Endodermal cell (in vitro differentiated cells): ENCODE measurements at regions not wholly inside any gene's neighbourhood (a gene's known extent, or its start where the extent isn't known, plus 50 kb on each side); places are given as distances from the start of the nearest gene placed in this dataset.

Experiments used
- DNase-seq: peaks from one replicate; pipeline ENCODE4 v3.0.0-alpha.2; 2017
- H3K27ac ChIP-seq: 2 replicates; pipeline ENCODE4 v1.5.1; 2013; ENCODE audit warnings: mild to moderate bottlenecking, low read depth, low read length, moderate library complexity
- H3K27me3 ChIP-seq: 2 replicates; pipeline ENCODE4 v1.6.1; 2013; ENCODE audit warnings: mild to moderate bottlenecking, low read length, moderate library complexity; ENCODE audit not compliant: insufficient read depth, control insufficient read depth, poor library complexity, severe bottlenecking
- H3K36me3 ChIP-seq: 2 replicates; pipeline ENCODE4 v1.7.0; 2013; ENCODE audit warnings: mild to moderate bottlenecking, low read length, moderate library complexity; ENCODE audit not compliant: control insufficient read depth, insufficient read depth
- H3K4me1 ChIP-seq: one replicate; pipeline ENCODE4 v1.7.0; 2013; ENCODE audit warnings: low read length; ENCODE audit not compliant: control insufficient read depth, insufficient read depth
- H3K4me3 ChIP-seq: 2 replicates; pipeline ENCODE4 v1.5.1; 2013; ENCODE audit warnings: mild to moderate bottlenecking, low read length, moderate library complexity
- H3K9ac ChIP-seq: 2 replicates; pipeline ENCODE4 v1.6.1; 2013; ENCODE audit warnings: mild to moderate bottlenecking, low read length, moderate library complexity; ENCODE audit not compliant: poor library complexity, severe bottlenecking; ENCODE audit errors: extremely low read depth
- H3K9me3 ChIP-seq: 2 replicates; pipeline ENCODE4 v1.6.1; 2013; ENCODE audit warnings: mild to moderate bottlenecking, low read length, moderate library complexity; ENCODE audit not compliant: control insufficient read depth
- H3K27ac Mint-ChIP-seq: 2 replicates; pipeline ENCODE4 v1.8.0; 2020; ENCODE audit warnings: mixed read lengths
- H3K27me3 Mint-ChIP-seq: 2 replicates; pipeline ENCODE4 v1.8.0; 2021; ENCODE audit warnings: mild to moderate bottlenecking, mixed read lengths; ENCODE audit not compliant: insufficient read depth
- H3K36me3 Mint-ChIP-seq: 2 replicates; pipeline ENCODE4 v1.8.0; 2020; ENCODE audit warnings: low read depth, mixed read lengths
- H3K4me1 Mint-ChIP-seq: 2 replicates; pipeline ENCODE4 v1.8.0; 2020; ENCODE audit warnings: mixed read lengths
- H3K4me3 Mint-ChIP-seq: 2 replicates; pipeline ENCODE4 v1.8.0; 2020; ENCODE audit warnings: mild to moderate bottlenecking, moderate library complexity, mixed read lengths
- H3K9me3 Mint-ChIP-seq: 2 replicates; pipeline ENCODE4 v1.8.0; 2020; ENCODE audit warnings: mild to moderate bottlenecking, mixed read lengths
- CTCF ChIP-seq: fragments of 200-600 bp; sonication (generic); conservative IDR thresholded peaks from 2 replicates; pipeline ENCODE4 v1.5.0; 2021; ENCODE audit warnings: antibody characterized with exemption, mild to moderate bottlenecking
- WGBS, 2 experiments: methylation state at CpG; one replicate each; pipeline versions ENCODE4 v1.1.5 to v1.1.7; 2013; ENCODE audit warnings: missing lambda C conversion rate in 2 of 2, mixed read lengths in 1 of 2; ENCODE audit not compliant: insufficient coverage in 1 of 2, insufficient read length in 1 of 2; 5-methylcytosine and 5-hydroxymethylcytosine counted together

DNA sequence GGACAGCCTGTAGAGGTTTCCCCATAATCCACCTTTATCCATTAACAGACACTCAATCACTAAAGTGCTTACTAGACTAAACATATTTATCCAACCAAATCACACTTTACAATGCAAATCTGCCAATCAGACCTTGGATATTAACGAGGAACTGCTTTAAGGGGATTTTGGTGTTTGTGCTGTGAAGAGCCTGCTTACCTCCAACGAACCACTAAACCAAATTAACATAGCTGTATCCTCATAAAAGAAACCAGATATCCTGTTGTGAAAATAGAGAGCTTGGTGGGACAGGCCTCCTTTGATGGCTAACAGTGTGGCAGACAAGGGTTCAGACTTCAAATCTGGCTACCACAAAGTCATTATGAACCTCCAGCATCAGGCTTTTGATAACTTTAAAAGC is 252.6 kb upstream of the HAND2 start:
- no peak for TF ChIP-seq CTCF
- Histone ChIP-seq H3K27ac (no peak overlapping the region), H3K4me1 (no peaks in the 10 kb centered on the region), H3K9ac (no peak overlapping the region), H3K27me3 (no peaks in the 10 kb centered on the region), H3K9me3 (peaks cover 36% of the 10 kb centered on the region), H3K36me3 (no peaks in the 10 kb centered on the region), H3K4me3 (no peak overlapping the region)
- Mint-ChIP-seq H3K4me1 (peaks cover 17% of the 10 kb centered on the region), H3K36me3 (peaks cover 8% of the 10 kb centered on the region), H3K4me3 (no peak overlapping the region), H3K27ac (no peak overlapping the region), H3K27me3 (peaks cover 57% of the 10 kb centered on the region), H3K9me3 (peaks cover 40% of the 10 kb centered on the region)
- 61% methylated on average over 2 of the region's 2 CpGs; no CpG with 5 or more reads in 1 of the 2 experiments for WGBS, 2 experiments
- DNase-seq, result no peak

DNA sequence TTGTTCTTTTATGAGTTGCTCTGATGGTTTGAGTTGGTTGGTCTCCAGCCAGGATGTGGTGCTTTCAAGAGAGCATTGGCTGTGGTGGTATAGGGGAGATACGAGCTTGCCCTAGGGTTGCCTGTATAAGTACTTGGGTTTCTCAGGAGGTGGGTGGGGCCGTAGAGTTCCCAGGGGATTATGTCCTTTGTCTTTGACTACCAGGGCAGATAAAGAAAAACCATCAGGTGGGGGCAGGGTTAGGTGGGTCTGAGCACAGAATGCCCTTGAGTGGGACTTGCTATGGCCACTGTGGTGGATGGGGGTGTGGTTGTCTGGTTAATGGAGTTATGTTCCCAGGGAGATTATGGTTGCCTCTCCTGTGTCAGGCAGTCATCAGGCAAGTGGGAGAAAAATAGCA is 247.9 kb upstream of the HAND2 start:
- DNase-seq, result peak; percentile 79
- Mint-ChIP-seq H3K4me1 (peaks cover 23% of the 10 kb centered on the region), H3K27ac (peak overlapping the region; percentile 87), H3K9me3 (peaks cover 48% of the 10 kb centered on the region), H3K36me3 (peaks cover 2% of the 10 kb centered on the region), H3K27me3 (peaks cover 51% of the 10 kb centered on the region), H3K4me3 (no peak overlapping the region)
- Histone ChIP-seq H3K4me3 (peak overlapping the region; percentile 6), H3K9me3 (peaks cover 32% of the 10 kb centered on the region), H3K27ac (no peak overlapping the region), H3K27me3 (no peaks in the 10 kb centered on the region), H3K36me3 (no peaks in the 10 kb centered on the region), H3K9ac (no peak overlapping the region), H3K4me1 (peaks cover 2% of the 10 kb centered on the region)
- WGBS, 2 experiments, result 68% methylated on average over 2 of the region's 2 CpGs; no CpG with 5 or more reads in 1 of the 2 experiments
- TF ChIP-seq CTCF, result no peak

- 92 to 100% methylated on average over 3 to 4 of the region's 4 CpGs for WGBS, 2 experiments
- H3K4me1 ChIP-seq, result peaks cover 2% of the 10 kb centered on the region
- H3K36me3 Mint-ChIP-seq, result peaks cover 2% of the 10 kb centered on the region
- no peak overlapping the region for H3K27ac ChIP-seq
- peaks cover 18% of the 10 kb centered on the region for H3K4me1 Mint-ChIP-seq
- peaks cover 32% of the 10 kb centered on the region for H3K9me3 ChIP-seq
- no peaks in the 10 kb centered on the region for H3K27me3 ChIP-seq
- H3K36me3 ChIP-seq, result no peaks in the 10 kb centered on the region
- H3K27ac Mint-ChIP-seq, result peak overlapping the region; percentile 87
- H3K4me3 Mint-ChIP-seq, result no peak overlapping the region
- peaks cover 48% of the 10 kb centered on the region for H3K9me3 Mint-ChIP-seq
- peak overlapping the region; percentile 6 for H3K4me3 ChIP-seq
- no peak overlapping the region for H3K9ac ChIP-seq
- peaks cover 54% of the 10 kb centered on the region for H3K27me3 Mint-ChIP-seq
- DNase-seq, result peak; percentile 58
- peak; percentile 41 for TF ChIP-seq CTCF
These were observed 247.4 kb upstream of the HAND2 start for GRCh38 chr4:173777421-173777820.
